Esophagus muscularis mucosa (tissue), 4 donors: ENCODE measurements at regions not wholly inside any gene's neighbourhood (a gene's known extent, or its start where the extent isn't known, plus 50 kb on each side); places are given as distances from the start of the nearest gene placed in this dataset.

Source experiments
- DNase-seq: peaks from one replicate; pipeline ENCODE4 v3.0.0-alpha.2; 2017; ENCODE audit errors: extremely low spot score
- H3K27ac ChIP-seq, 4 donors: fragments of 200-600 bp; sonication (generic); replicated peaks in 1 of 4; 1 replicate in 3 of 4; 2 replicates in 1 of 4; pipeline ENCODE4 v1.5.1; 2016 to 2019; ENCODE audit warnings: mild to moderate bottlenecking in 1 of 4
- H3K27me3 ChIP-seq, 4 donors: fragments of 200-600 bp; sonication (generic); one replicate each; pipeline versions ENCODE4 v1.5.1 to v1.6.0; 2016 to 2019
- H3K36me3 ChIP-seq, 4 donors: fragments of 200-600 bp; sonication (generic); one replicate each; pipeline ENCODE4 v1.5.1; 2016 to 2019
- H3K4me1 ChIP-seq, 4 donors: fragments of 200-600 bp; sonication (generic); one replicate each; pipeline ENCODE4 v1.5.1; 2016 to 2019
- H3K4me3 ChIP-seq, 4 donors: fragments of 200-600 bp; sonication (generic); 1 replicate in 2 of 4; 2 replicates in 2 of 4; pipeline ENCODE4 v1.5.1; 2016 to 2019; ENCODE audit warnings: mild to moderate bottlenecking in 4 of 4, moderate library complexity in 1 of 4
- H3K9me3 ChIP-seq, 4 donors: fragments of 200-600 bp; sonication (generic); 1 replicate in 3 of 4; 2 replicates in 1 of 4; pipeline ENCODE4 v1.5.1; 2016 to 2019
- EP300 ChIP-seq: sonication (generic); formaldehyde crosslinking; IDR thresholded peaks from one replicate; pipeline ENCODE4 v1.6.1; 2017; ENCODE audit warnings: antibody characterized with exemption
- POLR2A ChIP-seq: fragments of 450-650 bp; IDR thresholded peaks from one replicate; pipeline ENCODE4 v1.6.1; 2017; ENCODE audit warnings: antibody characterized with exemption, moderate library complexity, mild to moderate bottlenecking, low read depth
- POLR2AphosphoS5 ChIP-seq, 2 donors: sonication (generic); formaldehyde crosslinking; IDR thresholded peaks; one replicate each; pipeline ENCODE4 v1.6.1; 2017; ENCODE audit warnings: antibody characterized with exemption in 2 of 2
- WGBS: methylation state at CpG from one replicate; pipeline ENCODE4 v1.1.5; 2018; 5-methylcytosine and 5-hydroxymethylcytosine counted together
- intact Hi-C: fragments of 100-400 bp; cut with DNase I; formaldehyde crosslinking; loops from one replicate; pipeline ENCODE4 v1.15.1; 2023
- TF ChIP-seq, protein P1 (sequence below), 3 experiments: fragments of 200-600 bp in 2 of 3; fragments of 450-650 bp in 1 of 3; sonication (generic) in 2 of 3; IDR thresholded peaks; one replicate each; pipeline ENCODE4 v1.5.1; 2017 to 2019; ENCODE audit warnings: antibody characterized with exemption in 3 of 3, mild to moderate bottlenecking in 2 of 3, moderate library complexity in 1 of 3

DNA sequence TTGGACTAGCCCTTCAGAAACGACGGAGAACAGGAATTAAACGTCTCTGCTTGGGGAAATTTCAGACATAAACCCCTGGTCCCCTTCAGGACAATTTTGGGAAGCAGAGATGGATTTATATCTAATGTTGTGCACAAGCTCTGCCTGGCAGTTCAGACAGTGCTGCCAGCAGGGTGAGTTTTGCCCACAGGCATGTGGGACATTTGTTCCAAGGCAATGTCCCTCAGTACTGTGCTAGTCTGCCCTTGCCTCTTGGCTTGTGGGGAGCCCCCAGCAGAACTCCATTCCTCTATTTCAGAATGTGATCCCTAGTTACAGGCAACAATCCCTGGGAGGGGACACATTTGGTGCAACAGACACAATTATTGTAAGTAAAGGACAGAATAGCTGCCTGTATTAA is 76.5 kb upstream of the GPR12 start:
- H3K4me1 ChIP-seq, result no peaks in the 10 kb centered on the region
- WGBS, result 96% methylated on average over 3 of the region's 3 CpGs
- no peaks in the 10 kb centered on the region for H3K9me3 ChIP-seq
- DNase-seq, result no peak
- no peaks in the 10 kb centered on the region for H3K36me3 ChIP-seq
- peaks cover 0 to 16% (median 0%) of the 10 kb centered on the region in 4 donors for H3K27me3 ChIP-seq
- H3K27ac ChIP-seq, result no peak overlapping the region
- TF ChIP-seq, protein P1, sequence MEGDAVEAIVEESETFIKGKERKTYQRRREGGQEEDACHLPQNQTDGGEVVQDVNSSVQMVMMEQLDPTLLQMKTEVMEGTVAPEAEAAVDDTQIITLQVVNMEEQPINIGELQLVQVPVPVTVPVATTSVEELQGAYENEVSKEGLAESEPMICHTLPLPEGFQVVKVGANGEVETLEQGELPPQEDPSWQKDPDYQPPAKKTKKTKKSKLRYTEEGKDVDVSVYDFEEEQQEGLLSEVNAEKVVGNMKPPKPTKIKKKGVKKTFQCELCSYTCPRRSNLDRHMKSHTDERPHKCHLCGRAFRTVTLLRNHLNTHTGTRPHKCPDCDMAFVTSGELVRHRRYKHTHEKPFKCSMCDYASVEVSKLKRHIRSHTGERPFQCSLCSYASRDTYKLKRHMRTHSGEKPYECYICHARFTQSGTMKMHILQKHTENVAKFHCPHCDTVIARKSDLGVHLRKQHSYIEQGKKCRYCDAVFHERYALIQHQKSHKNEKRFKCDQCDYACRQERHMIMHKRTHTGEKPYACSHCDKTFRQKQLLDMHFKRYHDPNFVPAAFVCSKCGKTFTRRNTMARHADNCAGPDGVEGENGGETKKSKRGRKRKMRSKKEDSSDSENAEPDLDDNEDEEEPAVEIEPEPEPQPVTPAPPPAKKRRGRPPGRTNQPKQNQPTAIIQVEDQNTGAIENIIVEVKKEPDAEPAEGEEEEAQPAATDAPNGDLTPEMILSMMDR (IDR thresholded peaks at IDR 0.05), result no peak
- TF ChIP-seq POLR2A, result no peak
- no peak for TF ChIP-seq EP300
- TF ChIP-seq POLR2AphosphoS5 (IDR thresholded peaks at IDR 0.05), result no peak
- no peak overlapping the region for H3K4me3 ChIP-seq
- intact Hi-C loops, result no loop called here

- Histone ChIP-seq H3K36me3 (no peaks in the 10 kb centered on the region), H3K27ac (no peak overlapping the region), H3K9me3 (no peaks in the 10 kb centered on the region), H3K4me1 (no peaks in the 10 kb centered on the region), H3K4me3 (no peak overlapping the region), H3K27me3 (peaks cover 0 to 16% (median 0%) of the 10 kb centered on the region in 4 donors)
- no peak for TF ChIP-seq POLR2AphosphoS5 (IDR thresholded peaks at IDR 0.05)
- no peak for TF ChIP-seq POLR2A
- TF ChIP-seq, protein P1 (IDR thresholded peaks at IDR 0.05), result no peak
- TF ChIP-seq EP300, result no peak
- no peak for DNase-seq
- intact Hi-C loops, result no loop called here
Measured at GRCh38 chr13:26836626-26837025, 76.0 kb upstream of the GPR12 start.

GRCh38 chr13:26834646-26835045 is 74.1 kb upstream of the GPR12 start:
- no peak for DNase-seq
- WGBS, result 21% methylated on average over 4 of the region's 4 CpGs
- Histone ChIP-seq H3K27ac (no peak overlapping the region), H3K4me3 (no peak overlapping the region), H3K36me3 (no peaks in the 10 kb centered on the region), H3K9me3 (no peaks in the 10 kb centered on the region), H3K4me1 (no peaks in the 10 kb centered on the region), H3K27me3 (peaks cover 0 to 16% (median 0%) of the 10 kb centered on the region in 4 donors)
- TF ChIP-seq POLR2AphosphoS5 (IDR thresholded peaks at IDR 0.05), result no peak
- TF ChIP-seq, protein P1 (IDR thresholded peaks at IDR 0.05), result no peak
- TF ChIP-seq EP300, result no peak
- TF ChIP-seq POLR2A, result no peak
- intact Hi-C loops, result no loop called here

DNA sequence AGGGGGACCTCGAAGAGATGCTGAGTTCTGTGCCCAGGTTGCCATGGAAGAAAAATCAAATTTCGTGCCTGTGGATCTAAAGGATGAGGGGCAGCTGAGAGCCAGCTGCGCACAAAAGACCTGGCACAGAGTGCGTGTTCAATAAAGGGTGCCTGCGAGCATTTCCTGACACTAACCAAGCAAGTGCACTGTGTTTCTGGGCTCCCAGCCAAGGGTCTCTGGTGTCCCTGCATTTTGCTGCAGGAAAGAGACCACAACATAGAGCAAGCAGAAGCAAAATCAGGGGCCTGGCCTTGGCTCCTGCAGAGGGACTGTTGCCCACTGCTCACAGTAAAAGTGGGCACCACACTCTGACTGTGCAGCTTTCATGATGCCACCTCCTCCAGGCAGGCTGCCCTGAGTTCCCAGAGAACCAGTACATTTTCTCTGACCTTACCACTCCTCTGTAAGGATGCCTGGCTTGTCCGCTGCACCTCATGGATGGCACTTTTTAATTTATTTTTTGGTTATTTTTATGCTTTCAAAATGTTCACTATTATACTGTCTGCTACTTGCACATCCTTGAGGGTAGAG is 70.8 kb upstream of the GPR12 start:
- no peak for DNase-seq
- H3K36me3 ChIP-seq, result no peaks in the 10 kb centered on the region
- H3K27me3 ChIP-seq, result no peaks in the 10 kb centered on the region
- 73% methylated on average over 5 of the region's 6 CpGs for WGBS
- intact Hi-C loops, result no loop called here
- no peak overlapping the region for H3K4me3 ChIP-seq
- TF ChIP-seq EP300 (no peak), POLR2A (no peak), POLR2AphosphoS5 (IDR thresholded peaks at IDR 0.05) (no peak)
- TF ChIP-seq, protein P1 (IDR thresholded peaks at IDR 0.05), result no peak
- H3K9me3 ChIP-seq, result no peaks in the 10 kb centered on the region
- no peaks in the 10 kb centered on the region for H3K4me1 ChIP-seq
- no peak overlapping the region for H3K27ac ChIP-seq

DNA sequence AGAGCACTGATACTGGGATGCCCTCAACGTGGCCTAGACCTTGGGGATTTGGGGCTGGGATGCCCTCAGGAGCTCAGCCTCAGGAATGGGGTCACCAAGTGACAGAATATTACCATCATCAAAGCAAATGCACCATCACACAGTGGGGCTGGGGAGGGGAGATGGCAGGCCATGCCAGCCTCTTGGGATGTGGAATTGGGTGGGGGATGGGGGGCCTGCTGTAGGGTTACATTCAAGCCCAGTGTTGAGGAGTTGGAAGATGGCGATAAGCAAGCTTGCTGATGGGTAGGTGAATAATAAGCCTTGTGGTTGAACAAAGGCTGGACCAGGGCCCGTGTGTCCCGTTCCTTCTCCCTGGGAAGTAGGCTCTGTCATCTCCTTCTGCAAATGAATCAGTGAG is 69.1 kb upstream of the GPR12 start:
- intact Hi-C loops, result no loop called here
- DNase-seq, result no peak

More for the DNA sequence above, 69.1 kb upstream of the GPR12 start:
- WGBS, result 89% methylated on average over 4 of the region's 4 CpGs
- no peaks in the 10 kb centered on the region for H3K36me3 ChIP-seq
- no peak overlapping the region for H3K4me3 ChIP-seq
- H3K9me3 ChIP-seq, result no peaks in the 10 kb centered on the region
- no peaks in the 10 kb centered on the region for H3K4me1 ChIP-seq
- H3K27ac ChIP-seq, result no peak overlapping the region
- no peak for TF ChIP-seq POLR2AphosphoS5 (IDR thresholded peaks at IDR 0.05)
- TF ChIP-seq EP300, result no peak
- TF ChIP-seq, protein P1 (IDR thresholded peaks at IDR 0.05), result no peak
- no peak for TF ChIP-seq POLR2A
- H3K27me3 ChIP-seq, result no peaks in the 10 kb centered on the region
